GM12891 (cell line): ENCODE measurements at regions not wholly inside any gene's neighbourhood (a gene's known extent, or its start where the extent isn't known, plus 50 kb on each side); places are given as distances from the start of the nearest gene placed in this dataset.

Experiments
- PAX5 ChIP-seq: IDR thresholded peaks from 2 replicates; pipeline ENCODE4 v1.6.1; 2011; ENCODE audit warnings: low read length, moderate library complexity, mild to moderate bottlenecking; ENCODE audit not compliant: insufficient read depth, severe bottlenecking
- POLR2A ChIP-seq: IDR thresholded peaks from 2 replicates; pipeline ENCODE4 v1.6.1; 2011; ENCODE audit warnings: low read depth, low read length, control low read depth
- POLR2AphosphoS5 ChIP-seq: IDR thresholded peaks from 2 replicates; pipeline ENCODE4 v1.6.1; 2011; ENCODE audit warnings: low read depth, low read length, control low read depth
- POU2F2 ChIP-seq: IDR thresholded peaks from 2 replicates; pipeline ENCODE4 v1.6.1; 2011; ENCODE audit warnings: low read depth, mild to moderate bottlenecking, control low read depth, low read length, moderate library complexity
- SPI1 ChIP-seq: IDR thresholded peaks from 2 replicates; pipeline ENCODE4 v1.6.1; 2011; ENCODE audit warnings: low read depth, low read length, control low read depth
- TAF1 ChIP-seq: IDR thresholded peaks from 2 replicates; pipeline ENCODE4 v1.6.1; 2011; ENCODE audit warnings: low read depth, low read length, control low read depth

GRCh38 chr3:150063237-150063636, 92.5 kb upstream of the PFN2 start:
- TF ChIP-seq POLR2A (no peak), TAF1 (no peak), POLR2AphosphoS5 (no peak), SPI1 (no peak), POU2F2 (no peak), PAX5 (no peak)
